HCT116 (cell line): ENCODE measurements at regions not wholly inside any gene's neighbourhood (a gene's known extent, or its start where the extent isn't known, plus 50 kb on each side); places are given as distances from the start of the nearest gene placed in this dataset.
A peak's percentile ranks its signal among the peaks of the same experiment; 100 is the strongest.

Experiments used
- ATAC-seq: fragments of 200-7000 bp; cut with Tn5 transposase; 2 replicates; pipeline ENCODE4 v1.9.1; 2020; ENCODE audit warnings: mild to moderate bottlenecking, moderate library complexity
- BruUV-seq: library from RNA; stranded (reverse); fragments of 400-500 nt; replicated peaks from 2 replicates; lab custom pipeline; 2021; lab: Mats Ljungman, UMichigan
- CTCF ChIA-PET: fragments of 300-600 bp; sonication (Branson Sonifier 250); formaldehyde crosslinking; loops from one replicate; lab custom pipeline; 2021; ENCODE audit warnings: antibody characterized with exemption; lab: Charles Lee
- POLR2A ChIA-PET: fragments of 300-600, 350-600 bp; sonication (Branson Sonifier 250); formaldehyde crosslinking; loops from one replicate; lab custom pipeline; 2021; ENCODE audit warnings: antibody characterized with exemption; lab: Charles Lee
- RAD21 ChIA-PET, 2 experiments: fragments of 300-600 bp; sonication (Branson Sonifier 250); formaldehyde crosslinking; loops; one replicate each; lab custom pipeline; 2023; ENCODE audit warnings: low total read pairs in 2 of 2; ENCODE audit not compliant: uncharacterized antibody in 2 of 2, unreplicated experiment in 2 of 2, low non-redundant PET in 1 of 2; lab: Charles Lee
- DNase-seq: peaks from one replicate; pipeline ENCODE4 v3.0.0-alpha.2; 2010; ENCODE audit warnings: low read depth, low spot score
- H2AFZ ChIP-seq: fragments of 200-600 bp; shearing (Covaris generic), sonication (generic); 2 replicates; pipeline ENCODE4 v1.6.1; 2017; ENCODE audit warnings: low read depth, mixed run types, mixed read lengths, antibody characterized with exemption, low read length; ENCODE audit not compliant: poor library complexity, severe bottlenecking
- H3K27ac ChIP-seq: 2 replicates; pipeline ENCODE4 v1.5.1; 2012; ENCODE audit warnings: low read depth, low read length
- H3K27me3 ChIP-seq: fragments of 200-600 bp; sonication (generic); 2 replicates; pipeline ENCODE4 v1.6.1; 2016; ENCODE audit warnings: mixed run types, low read length, mixed read lengths; ENCODE audit not compliant: insufficient read depth
- H3K36me3 ChIP-seq, 2 experiments: fragments of 200-500 bp in 1 of 2; fragments of 200-600 bp in 1 of 2; sonication (Bioruptor generic) in 1 of 2; sonication (generic) in 1 of 2; 2 replicates each; pipeline versions ENCODE4 v1.5.1 to v1.6.1; 2014 to 2016; ENCODE audit warnings: low read length in 2 of 2, inconsistent platforms in 1 of 2, mixed read lengths in 1 of 2, mixed run types in 1 of 2; ENCODE audit not compliant: insufficient read depth in 2 of 2, control insufficient read depth in 1 of 2
- H3K4me1 ChIP-seq, 2 experiments: fragments of 200-600 bp in 1 of 2; sonication (generic) in 1 of 2; 2 replicates each; pipeline versions ENCODE4 v1.5.1 to v1.6.1; 2012 to 2017; ENCODE audit warnings: low read length in 2 of 2, inconsistent platforms in 1 of 2, mild to moderate bottlenecking in 1 of 2, mixed read lengths in 1 of 2, mixed run types in 1 of 2, moderate library complexity in 1 of 2; ENCODE audit not compliant: insufficient read depth in 2 of 2, control insufficient read depth in 1 of 2
- H3K4me2 ChIP-seq: fragments of 200-600 bp; sonication (generic); 2 replicates; pipeline ENCODE4 v1.6.1; 2017; ENCODE audit warnings: mixed run types, low read length, mixed read lengths
- H3K4me3 ChIP-seq, 2 experiments: fragments of 200-600 bp in 1 of 2; sonication (generic) in 1 of 2; replicated peaks in 1 of 2; 2 replicates each; pipeline ENCODE4 v1.5.1; 2011 to 2016; ENCODE audit warnings: low read length in 2 of 2, control low read depth in 1 of 2, low read depth in 1 of 2, mild to moderate bottlenecking in 1 of 2, mixed read lengths in 1 of 2, mixed run types in 1 of 2
- H3K79me2 ChIP-seq: fragments of 200-600 bp; sonication (generic); 2 replicates; pipeline ENCODE4 v1.6.1; 2017; ENCODE audit warnings: mild to moderate bottlenecking, mixed run types, low read length, moderate library complexity, mixed read lengths; ENCODE audit not compliant: insufficient read depth
- H3K9ac ChIP-seq: fragments of 200-600 bp; sonication (generic); 2 replicates; pipeline ENCODE4 v1.6.1; 2016; ENCODE audit warnings: low read length, mixed read lengths
- H3K9me2 ChIP-seq: fragments of 200-600 bp; sonication (generic), shearing (Covaris generic); 2 replicates; pipeline ENCODE4 v1.6.1; 2017; ENCODE audit warnings: mixed run types, mild to moderate bottlenecking, moderate library complexity; ENCODE audit not compliant: insufficient read depth
- H3K9me3 ChIP-seq, 2 experiments: fragments of 200-500 bp in 1 of 2; fragments of 200-600 bp in 1 of 2; sonication (Bioruptor generic) in 1 of 2; sonication (generic) in 1 of 2; 2 replicates each; pipeline ENCODE4 v1.6.1; 2014 to 2017; ENCODE audit warnings: low read length in 2 of 2, mixed read lengths in 2 of 2, inconsistent platforms in 1 of 2, low read depth in 1 of 2, mild to moderate bottlenecking in 1 of 2, mixed run types in 1 of 2, moderate library complexity in 1 of 2; ENCODE audit not compliant: control insufficient read depth in 1 of 2, insufficient read depth in 1 of 2
- H4K20me1 ChIP-seq: fragments of 200-600 bp; sonication (generic), shearing (Covaris generic); 2 replicates; pipeline ENCODE4 v1.6.1; 2017; ENCODE audit warnings: mixed run types, mild to moderate bottlenecking, moderate library complexity; ENCODE audit not compliant: insufficient read depth
- CEBPB ChIP-seq: IDR thresholded peaks from 2 replicates; pipeline ENCODE4 v1.6.1; 2012; ENCODE audit warnings: low read depth
- EZH2 ChIP-seq: fragments of 200-600 bp; sonication (generic); IDR thresholded peaks from 2 replicates; pipeline ENCODE4 v1.6.1; 2017; ENCODE audit warnings: antibody characterized with exemption, mixed run types
- EZH2phosphoT487 ChIP-seq: fragments of 200-600 bp; IDR thresholded peaks from 2 replicates; pipeline ENCODE4 v1.6.1; 2018; ENCODE audit warnings: antibody characterized with exemption, borderline replicate concordance
- FOSL1 ChIP-seq: IDR thresholded peaks from 2 replicates; pipeline ENCODE4 v1.6.1; 2012; ENCODE audit warnings: low read depth
- JUND ChIP-seq: IDR thresholded peaks from 2 replicates; pipeline ENCODE4 v1.6.1; 2012
- POLR2A ChIP-seq: IDR thresholded peaks from 2 replicates; pipeline ENCODE4 v1.7.0; 2011; ENCODE audit warnings: borderline replicate concordance; ENCODE audit not compliant: insufficient read depth, insufficient read length; ENCODE audit errors: extremely low read depth
- POLR2AphosphoS5 ChIP-seq: IDR thresholded peaks from 2 replicates; pipeline ENCODE4 v1.6.1; 2011; ENCODE audit warnings: mild to moderate bottlenecking, low read depth, low read length, moderate library complexity
- SIN3A ChIP-seq: IDR thresholded peaks from 2 replicates; pipeline ENCODE4 v1.6.1; 2012; ENCODE audit warnings: low read depth
- SP1 ChIP-seq: IDR thresholded peaks from 2 replicates; pipeline ENCODE4 v1.6.1; 2012; ENCODE audit warnings: low read depth
- SRF ChIP-seq: IDR thresholded peaks from 2 replicates; pipeline ENCODE4 v1.6.1; 2012; ENCODE audit warnings: low read depth
- ZFX ChIP-seq: fragments of 450-650 bp; IDR thresholded peaks from 2 replicates; pipeline ENCODE4 v1.6.1; 2017
- ZNF274 ChIP-seq: fragments of 200-500 bp; sonication (Bioruptor generic); IDR thresholded peaks from 2 replicates; pipeline ENCODE4 v1.6.1; 2014; ENCODE audit warnings: mild to moderate bottlenecking, low read depth, low read length, inconsistent platforms
- intact Hi-C: fragments of 100-400 bp; cut with micrococcal nuclease; formaldehyde crosslinking; loops from 2 replicates; pipeline ENCODE4 v1.10.0; 2022
- TF ChIP-seq, protein P1 (sequence below): IDR thresholded peaks from 2 replicates; pipeline ENCODE4 v1.6.1; 2011; ENCODE audit warnings: mild to moderate bottlenecking, low read length, moderate library complexity; ENCODE audit not compliant: insufficient replicate concordance; ENCODE audit errors: extremely low read depth
- TF ChIP-seq, protein P2 (sequence below), 3 experiments: fragments of 200-600 bp in 1 of 3; sonication (generic) in 1 of 3; IDR thresholded peaks in 2 of 3; conservative IDR thresholded peaks in 1 of 3; 2 replicates each; pipeline ENCODE4 v1.5.1; 2012 to 2017; ENCODE audit warnings: low read depth in 2 of 3, low read length in 2 of 3, antibody characterized with exemption in 1 of 3, borderline replicate concordance in 1 of 3, control low read depth in 1 of 3, mild to moderate bottlenecking in 1 of 3, mixed read lengths in 1 of 3, mixed run types in 1 of 3, moderate library complexity in 1 of 3; ENCODE audit not compliant: insufficient read depth in 1 of 3
- TF ChIP-seq, protein P3 (sequence below): IDR thresholded peaks from 2 replicates; pipeline ENCODE4 v1.6.1; 2012

DNA sequence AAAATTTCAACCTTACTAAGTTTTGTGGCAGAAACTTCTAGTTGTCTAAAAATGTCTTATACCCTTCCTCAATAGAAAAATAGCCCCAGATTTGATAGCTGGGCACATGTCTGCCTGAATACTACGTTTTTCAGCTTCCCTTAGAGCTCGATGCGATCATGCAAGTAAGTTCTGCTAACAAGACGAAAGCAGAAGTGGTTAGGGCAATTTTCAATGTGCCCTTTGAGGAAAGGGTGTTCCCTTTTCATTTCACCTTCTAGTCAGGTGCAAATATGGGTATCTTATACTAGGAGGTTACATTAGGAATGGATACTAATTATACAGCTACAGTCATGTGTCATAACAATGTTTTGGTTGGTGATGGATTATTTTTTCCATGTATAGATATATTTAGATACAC, 1572.1 kb upstream of the LRRTM1 start:
- ChIA-PET POLR2A (no interaction called here), RAD21 (no interaction called here), CTCF (no interaction called here)
- peaks cover 0 to 8% of the 10 kb centered on the region in 2 experiments; a peak in 2 of 4 replicates for H3K4me1 ChIP-seq
- H3K27ac ChIP-seq, result no peak overlapping the region
- H3K27me3 ChIP-seq, result no peaks in the 10 kb centered on the region
- H2AFZ ChIP-seq, result no peak overlapping the region
- no peaks in the 10 kb centered on the region for H3K79me2 ChIP-seq
- H3K4me3 ChIP-seq, result no peak overlapping the region
- ATAC-seq (no peak), DNase-seq (no peak)
- no peaks in the 10 kb centered on the region for H3K9me2 ChIP-seq
- no peaks in the 10 kb centered on the region for H3K9me3 ChIP-seq
- intact Hi-C loops, result no loop called here
- H3K9ac ChIP-seq, result no peak overlapping the region
- H4K20me1 ChIP-seq, result no peaks in the 10 kb centered on the region
- no TSS peak for BruUV-seq
- TF ChIP-seq POLR2A, result no peak
- no peak for TF ChIP-seq SP1
- TF ChIP-seq, protein P1, sequence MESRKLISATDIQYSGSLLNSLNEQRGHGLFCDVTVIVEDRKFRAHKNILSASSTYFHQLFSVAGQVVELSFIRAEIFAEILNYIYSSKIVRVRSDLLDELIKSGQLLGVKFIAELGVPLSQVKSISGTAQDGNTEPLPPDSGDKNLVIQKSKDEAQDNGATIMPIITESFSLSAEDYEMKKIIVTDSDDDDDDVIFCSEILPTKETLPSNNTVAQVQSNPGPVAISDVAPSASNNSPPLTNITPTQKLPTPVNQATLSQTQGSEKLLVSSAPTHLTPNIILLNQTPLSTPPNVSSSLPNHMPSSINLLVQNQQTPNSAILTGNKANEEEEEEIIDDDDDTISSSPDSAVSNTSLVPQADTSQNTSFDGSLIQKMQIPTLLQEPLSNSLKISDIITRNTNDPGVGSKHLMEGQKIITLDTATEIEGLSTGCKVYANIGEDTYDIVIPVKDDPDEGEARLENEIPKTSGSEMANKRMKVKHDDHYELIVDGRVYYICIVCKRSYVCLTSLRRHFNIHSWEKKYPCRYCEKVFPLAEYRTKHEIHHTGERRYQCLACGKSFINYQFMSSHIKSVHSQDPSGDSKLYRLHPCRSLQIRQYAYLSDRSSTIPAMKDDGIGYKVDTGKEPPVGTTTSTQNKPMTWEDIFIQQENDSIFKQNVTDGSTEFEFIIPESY, result no peak
- TF ChIP-seq SRF, result no peak
- no peak for TF ChIP-seq ZNF274
- no peak for TF ChIP-seq JUND
- TF ChIP-seq CEBPB, result no peak
- H3K4me2 ChIP-seq, result no peak overlapping the region
- H3K36me3 ChIP-seq, result no peaks in the 10 kb centered on the region

DNA sequence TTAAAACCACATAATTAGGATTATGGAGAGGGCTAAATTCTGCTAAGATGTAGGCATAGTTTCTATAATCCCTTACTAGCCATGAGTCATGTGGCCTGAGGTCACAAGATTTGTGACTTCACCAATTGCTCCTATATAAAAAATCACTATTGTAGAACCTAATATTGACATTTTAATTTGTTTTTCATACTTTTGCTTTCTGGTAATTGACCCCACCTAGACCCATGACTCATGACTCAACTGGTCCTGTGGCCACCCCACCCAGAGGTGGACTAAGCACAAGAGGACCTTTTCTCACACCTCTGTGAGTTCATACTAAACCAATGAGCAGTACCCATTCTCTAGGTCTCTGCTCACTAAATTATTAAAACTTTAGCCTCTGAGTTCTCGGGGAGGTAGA, 1567.5 kb upstream of the LRRTM1 start:
- ChIA-PET RAD21 (no interaction called here), POLR2A (no interaction called here), CTCF (no interaction called here)
- no peak overlapping the region for H3K4me3 ChIP-seq
- no peaks in the 10 kb centered on the region for H3K79me2 ChIP-seq
- H3K4me2 ChIP-seq, result no peak overlapping the region
- DNase-seq (no peak), ATAC-seq (no peak)
- no peaks in the 10 kb centered on the region for H3K9me2 ChIP-seq
- no peaks in the 10 kb centered on the region for H3K36me3 ChIP-seq
- no peak overlapping the region for H3K27ac ChIP-seq
- no peaks in the 10 kb centered on the region for H3K9me3 ChIP-seq
- H2AFZ ChIP-seq, result peak overlapping the region; percentile 46
- H3K27me3 ChIP-seq, result no peaks in the 10 kb centered on the region
- intact Hi-C loops, result no loop called here
- no peak overlapping the region for H3K9ac ChIP-seq
- no peaks in the 10 kb centered on the region for H4K20me1 ChIP-seq
- H3K4me1 ChIP-seq, result peaks cover 0 to 8% of the 10 kb centered on the region in 2 experiments; a peak in 2 of 4 replicates
- no TSS peak for BruUV-seq
- no peak for TF ChIP-seq SIN3A
- no peak for TF ChIP-seq EZH2phosphoT487
- no peak for TF ChIP-seq JUND
- TF ChIP-seq FOSL1, result no peak
- TF ChIP-seq, protein P1, result no peak
- TF ChIP-seq ZFX, result no peak
- TF ChIP-seq SRF, result no peak
- TF ChIP-seq POLR2AphosphoS5, result no peak
- no peak for TF ChIP-seq POLR2A
- no peak for TF ChIP-seq SP1
- no peak for TF ChIP-seq EZH2
- TF ChIP-seq, protein P2, sequence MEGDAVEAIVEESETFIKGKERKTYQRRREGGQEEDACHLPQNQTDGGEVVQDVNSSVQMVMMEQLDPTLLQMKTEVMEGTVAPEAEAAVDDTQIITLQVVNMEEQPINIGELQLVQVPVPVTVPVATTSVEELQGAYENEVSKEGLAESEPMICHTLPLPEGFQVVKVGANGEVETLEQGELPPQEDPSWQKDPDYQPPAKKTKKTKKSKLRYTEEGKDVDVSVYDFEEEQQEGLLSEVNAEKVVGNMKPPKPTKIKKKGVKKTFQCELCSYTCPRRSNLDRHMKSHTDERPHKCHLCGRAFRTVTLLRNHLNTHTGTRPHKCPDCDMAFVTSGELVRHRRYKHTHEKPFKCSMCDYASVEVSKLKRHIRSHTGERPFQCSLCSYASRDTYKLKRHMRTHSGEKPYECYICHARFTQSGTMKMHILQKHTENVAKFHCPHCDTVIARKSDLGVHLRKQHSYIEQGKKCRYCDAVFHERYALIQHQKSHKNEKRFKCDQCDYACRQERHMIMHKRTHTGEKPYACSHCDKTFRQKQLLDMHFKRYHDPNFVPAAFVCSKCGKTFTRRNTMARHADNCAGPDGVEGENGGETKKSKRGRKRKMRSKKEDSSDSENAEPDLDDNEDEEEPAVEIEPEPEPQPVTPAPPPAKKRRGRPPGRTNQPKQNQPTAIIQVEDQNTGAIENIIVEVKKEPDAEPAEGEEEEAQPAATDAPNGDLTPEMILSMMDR (IDR thresholded peaks at IDR 0.05 in 2 of 3, conservative IDR thresholded peaks at IDR 0.05 in 1 of 3; ENCODE audit: borderline replicate concordance in 1 of 3, insufficient read depth in 1 of 3, low read depth in 2 of 3, low read length in 2 of 3), result no peak
- TF ChIP-seq, protein P3, sequence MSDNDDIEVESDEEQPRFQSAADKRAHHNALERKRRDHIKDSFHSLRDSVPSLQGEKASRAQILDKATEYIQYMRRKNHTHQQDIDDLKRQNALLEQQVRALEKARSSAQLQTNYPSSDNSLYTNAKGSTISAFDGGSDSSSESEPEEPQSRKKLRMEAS, result no peak
